Endodermal cell (in vitro differentiated cells): ENCODE measurements at regions not wholly inside any gene's neighbourhood (a gene's known extent, or its start where the extent isn't known, plus 50 kb on each side); places are given as distances from the start of the nearest gene placed in this dataset.

Source experiments
- DNase-seq: peaks from one replicate; pipeline ENCODE4 v3.0.0-alpha.2; 2017
- H3K27ac ChIP-seq: 2 replicates; pipeline ENCODE4 v1.5.1; 2013; ENCODE audit warnings: mild to moderate bottlenecking, low read depth, low read length, moderate library complexity
- H3K27me3 ChIP-seq: 2 replicates; pipeline ENCODE4 v1.6.1; 2013; ENCODE audit warnings: mild to moderate bottlenecking, low read length, moderate library complexity; ENCODE audit not compliant: insufficient read depth, control insufficient read depth, poor library complexity, severe bottlenecking
- H3K36me3 ChIP-seq: 2 replicates; pipeline ENCODE4 v1.7.0; 2013; ENCODE audit warnings: mild to moderate bottlenecking, low read length, moderate library complexity; ENCODE audit not compliant: control insufficient read depth, insufficient read depth
- H3K4me1 ChIP-seq: one replicate; pipeline ENCODE4 v1.7.0; 2013; ENCODE audit warnings: low read length; ENCODE audit not compliant: control insufficient read depth, insufficient read depth
- H3K4me3 ChIP-seq: 2 replicates; pipeline ENCODE4 v1.5.1; 2013; ENCODE audit warnings: mild to moderate bottlenecking, low read length, moderate library complexity
- H3K9ac ChIP-seq: 2 replicates; pipeline ENCODE4 v1.6.1; 2013; ENCODE audit warnings: mild to moderate bottlenecking, low read length, moderate library complexity; ENCODE audit not compliant: poor library complexity, severe bottlenecking; ENCODE audit errors: extremely low read depth
- H3K9me3 ChIP-seq: 2 replicates; pipeline ENCODE4 v1.6.1; 2013; ENCODE audit warnings: mild to moderate bottlenecking, low read length, moderate library complexity; ENCODE audit not compliant: control insufficient read depth
- H3K27ac Mint-ChIP-seq: 2 replicates; pipeline ENCODE4 v1.8.0; 2020; ENCODE audit warnings: mixed read lengths
- H3K27me3 Mint-ChIP-seq: 2 replicates; pipeline ENCODE4 v1.8.0; 2021; ENCODE audit warnings: mild to moderate bottlenecking, mixed read lengths; ENCODE audit not compliant: insufficient read depth
- H3K36me3 Mint-ChIP-seq: 2 replicates; pipeline ENCODE4 v1.8.0; 2020; ENCODE audit warnings: low read depth, mixed read lengths
- H3K4me1 Mint-ChIP-seq: 2 replicates; pipeline ENCODE4 v1.8.0; 2020; ENCODE audit warnings: mixed read lengths
- H3K4me3 Mint-ChIP-seq: 2 replicates; pipeline ENCODE4 v1.8.0; 2020; ENCODE audit warnings: mild to moderate bottlenecking, moderate library complexity, mixed read lengths
- H3K9me3 Mint-ChIP-seq: 2 replicates; pipeline ENCODE4 v1.8.0; 2020; ENCODE audit warnings: mild to moderate bottlenecking, mixed read lengths
- CTCF ChIP-seq: fragments of 200-600 bp; sonication (generic); conservative IDR thresholded peaks from 2 replicates; pipeline ENCODE4 v1.5.0; 2021; ENCODE audit warnings: antibody characterized with exemption, mild to moderate bottlenecking
- WGBS, 2 experiments: methylation state at CpG; one replicate each; pipeline versions ENCODE4 v1.1.5 to v1.1.7; 2013; ENCODE audit warnings: missing lambda C conversion rate in 2 of 2, mixed read lengths in 1 of 2; ENCODE audit not compliant: insufficient coverage in 1 of 2, insufficient read length in 1 of 2; 5-methylcytosine and 5-hydroxymethylcytosine counted together

- no peak for DNase-seq
- H3K27me3 Mint-ChIP-seq, result no peaks in the 10 kb centered on the region
Observed at GRCh38 chr3:187849016-187849654, 103.9 kb upstream of the BCL6 start.

GRCh38 chr3:187850258-187850921, 105.1 kb upstream of the BCL6 start:
- Histone ChIP-seq H3K4me3 (no peak overlapping the region), H3K36me3 (no peaks in the 10 kb centered on the region), H3K9ac (no peak overlapping the region), H3K9me3 (no peaks in the 10 kb centered on the region), H3K27me3 (no peaks in the 10 kb centered on the region), H3K4me1 (no peaks in the 10 kb centered on the region), H3K27ac (no peak overlapping the region)
- no peaks in the 10 kb centered on the region for H3K36me3 Mint-ChIP-seq
- no peaks in the 10 kb centered on the region for H3K27me3 Mint-ChIP-seq
- WGBS, 2 experiments, result 91 to 97% methylated on average over 3 to 4 of the region's 4 CpGs
- H3K4me3 Mint-ChIP-seq, result no peak overlapping the region
- peaks cover 7% of the 10 kb centered on the region for H3K9me3 Mint-ChIP-seq
- H3K27ac Mint-ChIP-seq, result no peak overlapping the region
- H3K4me1 Mint-ChIP-seq, result peaks cover 7% of the 10 kb centered on the region
- DNase-seq, result no peak
- no peak for TF ChIP-seq CTCF

More at GRCh38 chr3:187849016-187849654, 103.9 kb upstream of the BCL6 start:
- no peak overlapping the region for H3K4me3 Mint-ChIP-seq
- no peaks in the 10 kb centered on the region for H3K36me3 ChIP-seq
- H3K9me3 Mint-ChIP-seq, result peaks cover 7% of the 10 kb centered on the region
- no peak overlapping the region for H3K4me3 ChIP-seq
- 95 to 100% methylated on average over 4 to 6 of the region's 6 CpGs for WGBS, 2 experiments
- no peak for TF ChIP-seq CTCF
- H3K9ac ChIP-seq, result no peak overlapping the region
- H3K27ac ChIP-seq, result no peak overlapping the region
- no peaks in the 10 kb centered on the region for H3K27me3 ChIP-seq
- H3K4me1 ChIP-seq, result peaks cover under 1% of the 10 kb centered on the region
- no peaks in the 10 kb centered on the region for H3K9me3 ChIP-seq
- no peaks in the 10 kb centered on the region for H3K36me3 Mint-ChIP-seq
- H3K27ac Mint-ChIP-seq, result no peak overlapping the region
- peaks cover 7% of the 10 kb centered on the region for H3K4me1 Mint-ChIP-seq

- no peaks in the 10 kb centered on the region for H3K27me3 ChIP-seq
- H3K36me3 ChIP-seq, result no peaks in the 10 kb centered on the region
- no peak for TF ChIP-seq CTCF
- 76 to 100% methylated on average over 1 to 4 of the region's 5 CpGs for WGBS, 2 experiments
- H3K4me1 ChIP-seq, result no peaks in the 10 kb centered on the region
- no peaks in the 10 kb centered on the region for H3K9me3 ChIP-seq
- H3K9ac ChIP-seq, result no peak overlapping the region
- Mint-ChIP-seq H3K27ac (no peak overlapping the region), H3K9me3 (peaks cover 7% of the 10 kb centered on the region), H3K27me3 (no peaks in the 10 kb centered on the region), H3K4me3 (no peak overlapping the region), H3K36me3 (no peaks in the 10 kb centered on the region), H3K4me1 (peaks cover 7% of the 10 kb centered on the region)
- H3K4me3 ChIP-seq, result no peak overlapping the region
- no peak for DNase-seq
- H3K27ac ChIP-seq, result no peak overlapping the region
Observed at GRCh38 chr3:187852842-187853730, 107.8 kb upstream of the BCL6 start.
